Cardiac fibroblast (primary cell): ENCODE measurements at regions not wholly inside any gene's neighbourhood (a gene's known extent, or its start where the extent isn't known, plus 50 kb on each side); places are given as distances from the start of the nearest gene placed in this dataset.

ENCODE experiments used
- DNase-seq, 2 donors: peaks; one replicate each; pipeline versions ENCODE4 v3.0.0 to v3.0.0-alpha.2; 2010; ENCODE audit warnings: low read depth in 2 of 2
- H3K4me3 ChIP-seq, 2 donors: replicated peaks in 1 of 2; 1 replicate in 1 of 2; 2 replicates in 1 of 2; pipeline ENCODE4 v1.5.1; 2011; ENCODE audit warnings: low read depth in 2 of 2, low read length in 2 of 2, mild to moderate bottlenecking in 2 of 2, moderate library complexity in 1 of 2
- CTCF ChIP-seq: IDR thresholded peaks from one replicate; pipeline ENCODE4 v1.5.1; 2011; ENCODE audit warnings: low read depth, mild to moderate bottlenecking, low read length, inconsistent platforms

GRCh38 chr2:20882466-20883170, 59.7 kb upstream of the LDAH start:
- TF ChIP-seq CTCF = no peak
- H3K4me3 ChIP-seq = no peak overlapping the region

GRCh38 chr2:20880221-20880771, 57.4 kb upstream of the LDAH start:
- H3K4me3 ChIP-seq = no peak overlapping the region
- TF ChIP-seq CTCF = no peak
- DNase-seq = no peak

More at GRCh38 chr2:20882466-20883170, 59.7 kb upstream of the LDAH start:
- DNase-seq = no peak

- TF ChIP-seq CTCF = no peak
- H3K4me3 ChIP-seq = no peak overlapping the region
- no peak for DNase-seq
These were observed 56.3 kb upstream of the LDAH start for GRCh38 chr2:20879221-20879620.

GRCh38 chr2:20877960-20878359, 55.1 kb upstream of the LDAH start:
- no peak for TF ChIP-seq CTCF

More at GRCh38 chr2:20877960-20878359, 55.1 kb upstream of the LDAH start:
- DNase-seq = peak; percentile 2
- H3K4me3 ChIP-seq = no peak overlapping the region
